GM23338 (cell line): ENCODE measurements at regions not wholly inside any gene's neighbourhood (a gene's known extent, or its start where the extent isn't known, plus 50 kb on each side); places are given as distances from the start of the nearest gene placed in this dataset. TPM values are rescaled to one million over a fixed set of nuclear protein-coding genes. Genes with fewer than 3 reads are reported as not detected.

Source experiments
- small RNA-seq: library from RNA; depleted of rRNA; stranded (forward); fragments of <200 nt; gene quantifications from one replicate; pipeline ENCODE3, GENCODE V24; 2014; ENCODE audit warnings: low replicate concordance

Small RNAs in the stretch of these regions (small RNA-seq; reads per million reads assigned to genes)
- gene PSMC1P5 = not detected
- gene RF00322 = not detected
- not detected for gene RN7SL255P
- not detected for gene RNA5SP189
- gene RNU1-140P = 0.15 reads per million
- not detected for gene RNU6-334P
